Astrocyte (in vitro differentiated cells and primary cell): ENCODE measurements at regions not wholly inside any gene's neighbourhood (a gene's known extent, or its start where the extent isn't known, plus 50 kb on each side); places are given as distances from the start of the nearest gene placed in this dataset.

Experiments
- EZH2 ChIP-seq: IDR thresholded peaks from 2 replicates; pipeline ENCODE4 v1.6.1; 2012; ENCODE audit warnings: mild to moderate bottlenecking, low read length, inconsistent platforms; ENCODE audit not compliant: insufficient read depth
- TF ChIP-seq, protein P1 (sequence below): IDR thresholded peaks from 2 replicates; pipeline ENCODE4 v1.5.1; 2011; ENCODE audit warnings: low read depth, mild to moderate bottlenecking, inconsistent platforms, low read length, moderate library complexity; ENCODE audit not compliant: insufficient read depth

DNA sequence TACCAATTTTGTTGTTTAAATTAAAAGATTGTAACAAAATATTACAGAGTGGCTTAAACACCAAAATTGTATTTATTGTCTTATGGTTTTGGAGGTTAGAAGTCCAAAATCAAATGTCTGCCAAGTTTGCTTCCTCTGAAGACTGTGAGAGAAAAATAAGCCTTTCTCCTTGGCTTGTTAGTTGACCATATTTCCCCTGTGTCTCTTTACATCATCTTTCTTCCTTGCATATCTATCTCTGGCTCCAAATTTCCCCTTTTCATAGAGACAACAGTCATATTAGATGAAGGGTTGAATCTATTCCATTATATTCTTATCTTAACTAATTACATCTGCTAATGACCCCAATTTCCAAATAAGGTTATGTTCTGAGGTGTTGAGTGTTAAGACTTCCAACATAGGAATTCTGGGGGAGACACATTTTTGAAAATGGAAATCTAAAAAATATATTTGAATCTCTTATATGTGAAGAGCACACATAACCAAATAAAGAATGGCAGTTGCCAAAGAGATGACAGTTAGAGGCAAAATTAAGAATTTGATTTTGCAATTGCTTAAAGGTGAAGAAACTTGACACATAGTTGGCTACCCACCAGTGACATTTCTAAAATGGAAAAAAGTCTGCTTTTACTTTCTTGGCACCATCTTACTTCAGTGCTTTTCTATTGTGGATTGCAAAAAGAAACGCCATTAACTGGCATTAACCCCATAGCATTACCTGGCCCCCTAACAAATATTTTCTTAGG lies 407.2 kb downstream of the FSCB start:
- TF ChIP-seq EZH2 = no peak
- TF ChIP-seq, protein P1, sequence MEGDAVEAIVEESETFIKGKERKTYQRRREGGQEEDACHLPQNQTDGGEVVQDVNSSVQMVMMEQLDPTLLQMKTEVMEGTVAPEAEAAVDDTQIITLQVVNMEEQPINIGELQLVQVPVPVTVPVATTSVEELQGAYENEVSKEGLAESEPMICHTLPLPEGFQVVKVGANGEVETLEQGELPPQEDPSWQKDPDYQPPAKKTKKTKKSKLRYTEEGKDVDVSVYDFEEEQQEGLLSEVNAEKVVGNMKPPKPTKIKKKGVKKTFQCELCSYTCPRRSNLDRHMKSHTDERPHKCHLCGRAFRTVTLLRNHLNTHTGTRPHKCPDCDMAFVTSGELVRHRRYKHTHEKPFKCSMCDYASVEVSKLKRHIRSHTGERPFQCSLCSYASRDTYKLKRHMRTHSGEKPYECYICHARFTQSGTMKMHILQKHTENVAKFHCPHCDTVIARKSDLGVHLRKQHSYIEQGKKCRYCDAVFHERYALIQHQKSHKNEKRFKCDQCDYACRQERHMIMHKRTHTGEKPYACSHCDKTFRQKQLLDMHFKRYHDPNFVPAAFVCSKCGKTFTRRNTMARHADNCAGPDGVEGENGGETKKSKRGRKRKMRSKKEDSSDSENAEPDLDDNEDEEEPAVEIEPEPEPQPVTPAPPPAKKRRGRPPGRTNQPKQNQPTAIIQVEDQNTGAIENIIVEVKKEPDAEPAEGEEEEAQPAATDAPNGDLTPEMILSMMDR = no peak
